ENCODE measurements at regions not wholly inside any gene's neighbourhood (a gene's known extent, or its start where the extent isn't known, plus 50 kb on each side); places are given as distances from the start of the nearest gene placed in this dataset.

- no peak for DNase-seq (ENCODE audit: insufficient read length)
- no peak for FAIRE-seq
- TF ChIP-seq POLR2A (IDR thresholded peaks at IDR 0.05; ENCODE audit: low read depth, low read length) (no peak), TAF1 (IDR thresholded peaks at IDR 0.05; ENCODE audit: borderline replicate concordance, low read depth, low read length) (no peak), POLR2AphosphoS5 (IDR thresholded peaks at IDR 0.05; ENCODE audit: low read depth, low read length) (no peak)
Measured at GRCh38 chr16:5461141-5461540, 363.5 kb upstream of the EEF2KMT start.

GRCh38 chr16:5460701-5461100 is 363.1 kb upstream of the EEF2KMT start:
- FAIRE-seq (no peak), DNase-seq (ENCODE audit: insufficient read length) (no peak)
- no peak for TF ChIP-seq POLR2A (IDR thresholded peaks at IDR 0.05; ENCODE audit: low read depth, low read length)
- no peak for TF ChIP-seq POLR2AphosphoS5 (IDR thresholded peaks at IDR 0.05; ENCODE audit: low read depth, low read length)

GRCh38 chr16:5459863-5460262 is 362.3 kb upstream of the EEF2KMT start:
- FAIRE-seq, result no peak
- TF ChIP-seq TAF1 (IDR thresholded peaks at IDR 0.05; ENCODE audit: borderline replicate concordance, low read depth, low read length) (no peak), POLR2AphosphoS5 (IDR thresholded peaks at IDR 0.05; ENCODE audit: low read depth, low read length) (no peak), POLR2A (IDR thresholded peaks at IDR 0.05; ENCODE audit: low read depth, low read length) (no peak)
- DNase-seq (ENCODE audit: insufficient read length), result no peak

GRCh38 chr16:5455110-5455509 is 357.5 kb upstream of the EEF2KMT start:
- FAIRE-seq, result no peak

GRCh38 chr16:5454349-5454748 is 356.8 kb upstream of the EEF2KMT start:
- TF ChIP-seq TAF1 (IDR thresholded peaks at IDR 0.05; ENCODE audit: borderline replicate concordance, low read depth, low read length), result no peak
- no peak for TF ChIP-seq POLR2AphosphoS5 (IDR thresholded peaks at IDR 0.05; ENCODE audit: low read depth, low read length)
- no peak for TF ChIP-seq POLR2A (IDR thresholded peaks at IDR 0.05; ENCODE audit: low read depth, low read length)
- FAIRE-seq (no peak), DNase-seq (ENCODE audit: insufficient read length) (no peak)

More at GRCh38 chr16:5455110-5455509, 357.5 kb upstream of the EEF2KMT start:
- TF ChIP-seq TAF1 (IDR thresholded peaks at IDR 0.05; ENCODE audit: borderline replicate concordance, low read depth, low read length), result no peak
- TF ChIP-seq POLR2AphosphoS5 (IDR thresholded peaks at IDR 0.05; ENCODE audit: low read depth, low read length), result no peak
- TF ChIP-seq POLR2A (IDR thresholded peaks at IDR 0.05; ENCODE audit: low read depth, low read length), result no peak
- no peak for DNase-seq (ENCODE audit: insufficient read length)

GRCh38 chr16:5451641-5452040 is 354.0 kb upstream of the EEF2KMT start:
- no peak for FAIRE-seq
- no peak for DNase-seq (ENCODE audit: insufficient read length)
- no peak for TF ChIP-seq POLR2A (IDR thresholded peaks at IDR 0.05; ENCODE audit: low read depth, low read length)
- TF ChIP-seq TAF1 (IDR thresholded peaks at IDR 0.05; ENCODE audit: borderline replicate concordance, low read depth, low read length), result no peak
- TF ChIP-seq POLR2AphosphoS5 (IDR thresholded peaks at IDR 0.05; ENCODE audit: low read depth, low read length), result no peak

- DNase-seq (ENCODE audit: insufficient read length) (no peak), FAIRE-seq (no peak)
- TF ChIP-seq TAF1 (IDR thresholded peaks at IDR 0.05; ENCODE audit: borderline replicate concordance, low read depth, low read length), result no peak
- no peak for TF ChIP-seq POLR2A (IDR thresholded peaks at IDR 0.05; ENCODE audit: low read depth, low read length)
- TF ChIP-seq POLR2AphosphoS5 (IDR thresholded peaks at IDR 0.05; ENCODE audit: low read depth, low read length), result no peak
Measured at GRCh38 chr16:5450409-5451104, 353.0 kb upstream of the EEF2KMT start.

GRCh38 chr16:5449901-5450300 is 352.3 kb upstream of the EEF2KMT start:
- DNase-seq (ENCODE audit: insufficient read length), result no peak
- TF ChIP-seq TAF1 (IDR thresholded peaks at IDR 0.05; ENCODE audit: borderline replicate concordance, low read depth, low read length), result no peak
- TF ChIP-seq POLR2AphosphoS5 (IDR thresholded peaks at IDR 0.05; ENCODE audit: low read depth, low read length), result no peak
- TF ChIP-seq POLR2A (IDR thresholded peaks at IDR 0.05; ENCODE audit: low read depth, low read length), result no peak
- FAIRE-seq, result no peak

GRCh38 chr16:5448798-5449197 is 351.2 kb upstream of the EEF2KMT start:
- no peak for FAIRE-seq

GRCh38 chr16:5447734-5448133 is 350.1 kb upstream of the EEF2KMT start:
- TF ChIP-seq TAF1 (IDR thresholded peaks at IDR 0.05; ENCODE audit: borderline replicate concordance, low read depth, low read length), result no peak
- no peak for TF ChIP-seq POLR2AphosphoS5 (IDR thresholded peaks at IDR 0.05; ENCODE audit: low read depth, low read length)
- TF ChIP-seq POLR2A (IDR thresholded peaks at IDR 0.05; ENCODE audit: low read depth, low read length), result no peak
- DNase-seq (ENCODE audit: insufficient read length) (no peak), FAIRE-seq (no peak)

More at GRCh38 chr16:5448798-5449197, 351.2 kb upstream of the EEF2KMT start:
- no peak for TF ChIP-seq POLR2A (IDR thresholded peaks at IDR 0.05; ENCODE audit: low read depth, low read length)
- no peak for TF ChIP-seq POLR2AphosphoS5 (IDR thresholded peaks at IDR 0.05; ENCODE audit: low read depth, low read length)
- DNase-seq (ENCODE audit: insufficient read length), result no peak

- DNase-seq (ENCODE audit: insufficient read length) (no peak), FAIRE-seq (no peak)
- no peak for TF ChIP-seq TAF1 (IDR thresholded peaks at IDR 0.05; ENCODE audit: borderline replicate concordance, low read depth, low read length)
- no peak for TF ChIP-seq POLR2A (IDR thresholded peaks at IDR 0.05; ENCODE audit: low read depth, low read length)
- no peak for TF ChIP-seq POLR2AphosphoS5 (IDR thresholded peaks at IDR 0.05; ENCODE audit: low read depth, low read length)
Measured at GRCh38 chr16:5446623-5447240, 349.1 kb upstream of the EEF2KMT start.

GRCh38 chr16:5444189-5444588 is 346.6 kb upstream of the EEF2KMT start:
- DNase-seq (ENCODE audit: insufficient read length) (no peak), FAIRE-seq (no peak)
- TF ChIP-seq TAF1 (IDR thresholded peaks at IDR 0.05; ENCODE audit: borderline replicate concordance, low read depth, low read length), result no peak
- TF ChIP-seq POLR2A (IDR thresholded peaks at IDR 0.05; ENCODE audit: low read depth, low read length), result no peak
- TF ChIP-seq POLR2AphosphoS5 (IDR thresholded peaks at IDR 0.05; ENCODE audit: low read depth, low read length), result no peak

Measured in GM12892 (cell line).